GM18870 (cell line): ENCODE measurements at regions not wholly inside any gene's neighbourhood (a gene's known extent, or its start where the extent isn't known, plus 50 kb on each side); places are given as distances from the start of the nearest gene placed in this dataset.

ENCODE experiments used
- ATAC-seq: cut with Tn5 transposase; IDR thresholded peaks from one replicate; pipeline ENCODE4 v1.9.1; 2021; ENCODE audit warnings: moderate library complexity; ENCODE audit not compliant: unreplicated experiment

DNA sequence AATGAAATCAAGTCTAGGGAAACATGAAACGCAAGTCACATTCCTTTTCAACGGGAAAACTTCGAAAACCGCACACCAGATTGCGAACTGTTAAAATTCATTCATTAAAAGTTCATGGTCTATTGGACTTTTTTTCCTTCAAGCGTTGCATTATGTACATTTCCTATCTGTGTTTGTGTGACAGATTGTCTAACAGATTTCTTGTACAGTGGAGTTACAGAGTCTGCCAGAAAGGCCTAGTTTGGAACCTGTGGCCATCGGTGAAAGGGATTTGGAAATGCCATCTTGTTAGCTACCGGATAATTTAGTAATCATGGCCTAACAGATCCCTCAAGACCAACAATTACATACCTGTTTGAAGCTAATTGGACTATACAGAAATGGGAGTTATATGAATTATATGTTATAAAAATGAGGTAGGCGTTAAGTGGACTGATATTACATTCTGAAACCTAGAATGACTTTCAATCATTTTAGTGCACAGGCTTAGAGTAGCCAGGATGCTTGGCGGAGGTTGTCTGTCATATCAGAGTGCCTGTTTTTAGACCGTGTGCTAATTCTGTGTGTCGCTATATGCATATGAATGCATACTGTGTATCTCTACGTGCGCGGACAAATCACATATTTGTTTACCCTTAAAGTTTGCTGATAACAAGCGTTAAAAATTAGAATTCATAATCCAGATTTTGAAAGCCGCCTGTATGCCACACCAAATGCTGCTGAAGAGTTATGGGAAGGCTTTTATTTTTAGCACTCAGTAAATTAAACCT lies 885.4 kb upstream of the RBFOX1 start:
- ATAC-seq: no peak

DNA sequence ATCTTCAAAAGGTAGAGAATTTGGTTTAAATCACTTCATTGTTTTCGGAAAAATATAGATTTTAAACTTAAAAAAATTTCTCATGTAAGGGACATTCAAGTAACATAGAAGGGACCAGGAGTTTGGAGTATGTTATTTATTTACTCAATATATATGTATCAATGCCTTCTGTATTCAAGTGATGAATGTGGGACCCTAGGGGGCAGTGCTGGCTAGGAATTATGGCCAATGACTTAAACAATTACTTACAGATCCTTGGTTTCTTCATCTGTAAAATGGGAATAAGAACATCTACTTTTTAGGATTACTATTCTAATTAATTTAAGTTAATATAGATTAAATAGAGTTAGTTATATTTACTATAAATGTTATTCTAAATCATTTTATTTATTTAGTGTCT lies 886.3 kb upstream of the RBFOX1 start:
- no peak for ATAC-seq

DNA sequence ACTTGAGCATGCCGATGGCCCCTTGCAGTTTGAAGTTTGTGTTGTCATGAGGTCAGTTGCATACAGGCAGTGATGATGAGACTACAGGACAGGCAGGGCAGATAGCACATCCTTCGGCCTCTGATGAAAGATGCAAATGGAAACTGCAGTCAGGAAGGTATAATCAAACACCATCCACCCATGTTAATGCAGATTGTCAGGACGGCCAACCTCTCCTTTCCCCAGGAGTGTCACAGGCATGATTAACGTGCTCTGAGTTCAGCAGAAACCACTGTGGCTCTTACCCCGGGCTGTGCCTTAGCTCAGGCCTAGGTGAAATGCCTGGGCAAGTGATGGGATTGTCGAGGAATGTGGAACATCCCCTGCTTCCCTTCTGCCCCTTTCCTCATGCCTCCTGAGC lies 893.5 kb upstream of the RBFOX1 start:
- ATAC-seq: no peak

DNA sequence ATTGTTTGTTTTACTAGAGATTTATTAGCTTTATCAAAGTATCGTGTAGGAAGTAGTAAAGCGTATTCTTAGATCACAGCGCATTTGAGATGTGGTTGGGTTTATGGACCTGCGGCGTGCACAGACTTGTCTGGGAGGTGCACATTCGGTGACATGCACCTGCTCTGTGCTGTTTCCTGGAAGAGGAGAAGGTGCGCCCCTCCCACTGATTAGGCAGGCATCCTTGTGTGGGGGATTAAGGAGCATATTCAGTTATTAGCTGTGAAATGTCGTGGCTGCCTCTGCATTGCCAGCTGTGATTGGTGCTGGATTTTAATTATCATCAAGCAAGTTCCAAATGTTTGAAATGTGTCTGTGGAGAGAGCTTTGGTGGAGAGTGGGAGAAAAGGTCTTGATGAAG lies 903.8 kb upstream of the RBFOX1 start:
- no peak for ATAC-seq

DNA sequence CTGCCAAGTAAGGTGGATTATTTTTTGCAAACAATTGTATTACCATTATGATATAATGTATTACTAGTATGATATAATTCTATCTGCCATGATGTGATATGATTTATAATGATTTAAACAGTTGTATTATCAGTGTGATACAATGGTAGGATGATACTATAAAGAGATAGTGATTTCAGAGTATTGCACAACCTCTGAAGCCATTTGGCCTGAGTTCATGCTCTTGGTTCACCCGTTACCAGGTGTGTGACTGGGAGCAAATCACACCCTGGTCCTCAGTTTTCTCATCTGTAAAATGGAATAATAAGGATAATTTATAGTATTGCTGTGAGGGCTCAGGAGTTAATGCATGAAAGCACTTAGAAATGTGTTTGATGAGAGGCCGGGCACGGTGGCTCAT lies 905.0 kb upstream of the RBFOX1 start:
- ATAC-seq: no peak

DNA sequence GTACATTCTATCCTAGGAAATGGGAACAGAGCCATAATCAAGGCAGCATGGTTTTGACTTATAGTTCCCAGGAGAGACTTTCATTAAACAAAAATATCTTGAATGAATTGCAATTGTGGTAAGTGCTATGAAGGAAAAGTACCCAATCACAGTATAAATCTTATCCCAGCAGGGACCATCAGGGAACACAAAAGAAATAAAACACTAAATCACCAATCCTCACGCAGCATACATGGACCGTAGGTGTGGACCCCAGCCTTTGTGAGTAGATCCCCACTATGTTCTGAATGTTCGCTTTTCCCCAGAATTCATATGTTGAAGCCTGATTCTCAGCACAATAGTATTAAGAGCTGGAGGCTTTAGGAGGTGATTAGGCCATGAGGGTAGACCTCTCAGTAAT lies 925.0 kb upstream of the RBFOX1 start:
- no peak for ATAC-seq

DNA sequence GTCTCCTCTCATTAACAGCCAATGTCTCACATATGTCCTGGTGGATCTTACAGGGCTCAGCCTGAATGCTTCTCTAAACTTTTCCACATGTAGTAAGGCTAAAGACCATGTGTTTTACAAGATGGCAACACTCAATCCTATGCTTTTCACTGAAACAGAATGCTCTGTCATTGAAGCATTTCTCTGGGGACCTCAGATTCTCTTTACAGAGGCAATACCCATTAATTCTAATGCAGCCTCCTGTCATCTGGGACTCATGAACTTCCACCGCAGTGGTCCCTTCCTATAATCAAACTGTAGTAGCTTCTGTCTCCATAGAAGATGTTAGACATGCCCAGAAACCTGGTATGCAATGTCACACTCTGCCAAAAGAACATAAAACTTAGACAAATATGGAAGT lies 926.6 kb upstream of the RBFOX1 start:
- ATAC-seq: no peak

DNA sequence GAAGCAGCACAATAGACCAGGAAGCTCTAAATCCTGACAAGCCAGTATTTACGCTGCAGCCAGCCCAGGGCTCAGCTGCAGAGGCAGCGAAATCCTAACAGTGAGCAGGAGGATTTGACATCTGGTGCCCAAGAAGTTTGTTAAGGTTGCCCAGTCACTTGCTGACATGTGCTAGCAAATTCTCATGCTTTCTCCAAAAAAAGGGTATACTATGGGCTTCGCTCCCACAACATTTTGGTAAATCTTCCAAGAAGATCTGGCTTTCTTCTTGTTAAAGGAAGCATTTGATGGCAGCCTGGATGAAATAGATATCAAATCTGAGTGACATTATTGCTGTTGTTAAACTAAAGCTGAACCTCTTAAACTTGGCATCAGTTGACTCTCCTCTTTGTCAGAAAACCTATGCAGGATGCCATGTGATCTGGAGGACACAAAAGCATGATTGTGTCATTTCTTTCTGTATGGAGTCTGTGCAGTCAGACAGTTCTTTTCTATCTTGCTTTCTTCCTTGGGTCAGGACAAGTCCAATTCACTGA lies 949.7 kb upstream of the RBFOX1 start:
- ATAC-seq: no peak

DNA sequence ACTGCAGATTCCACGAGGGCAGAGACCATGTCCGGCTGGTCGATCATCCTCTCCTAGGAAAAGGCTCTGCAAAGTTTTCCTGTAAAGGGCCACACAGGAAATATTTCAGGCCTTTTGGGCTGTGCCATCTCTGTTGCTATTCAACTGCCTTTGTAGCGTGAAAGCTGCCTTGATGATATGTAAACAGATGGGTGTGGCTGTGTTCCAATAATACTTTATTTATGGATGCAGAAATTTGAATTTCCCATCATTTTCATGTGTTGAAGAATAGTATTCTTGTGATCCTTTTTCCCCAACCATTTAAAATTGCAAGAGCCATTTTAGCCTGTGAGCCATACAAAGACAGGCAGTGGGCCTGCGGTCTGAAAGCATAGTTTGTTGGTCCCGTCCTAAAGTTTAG lies 950.7 kb upstream of the RBFOX1 start:
- no peak for ATAC-seq

DNA sequence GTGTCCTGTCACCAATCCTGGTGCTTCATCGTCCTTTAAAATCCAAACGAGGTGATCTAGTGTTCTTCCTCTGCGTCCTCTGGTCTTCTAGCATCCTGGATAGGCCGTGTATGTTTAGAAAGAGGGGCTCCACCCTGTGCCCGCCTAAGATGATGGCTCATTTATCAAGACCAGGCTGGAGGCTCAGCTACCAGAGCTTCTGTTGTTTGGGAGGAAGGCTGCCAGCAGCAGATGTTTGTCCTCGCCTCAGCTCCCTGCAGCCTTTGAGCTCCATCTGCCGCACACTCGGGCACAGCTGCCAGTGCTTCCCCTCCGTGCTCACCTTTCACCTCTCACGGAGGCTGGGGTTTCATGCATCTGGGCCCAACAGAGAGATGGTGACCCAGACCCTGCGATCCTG lies 954.7 kb upstream of the RBFOX1 start:
- no peak for ATAC-seq

DNA sequence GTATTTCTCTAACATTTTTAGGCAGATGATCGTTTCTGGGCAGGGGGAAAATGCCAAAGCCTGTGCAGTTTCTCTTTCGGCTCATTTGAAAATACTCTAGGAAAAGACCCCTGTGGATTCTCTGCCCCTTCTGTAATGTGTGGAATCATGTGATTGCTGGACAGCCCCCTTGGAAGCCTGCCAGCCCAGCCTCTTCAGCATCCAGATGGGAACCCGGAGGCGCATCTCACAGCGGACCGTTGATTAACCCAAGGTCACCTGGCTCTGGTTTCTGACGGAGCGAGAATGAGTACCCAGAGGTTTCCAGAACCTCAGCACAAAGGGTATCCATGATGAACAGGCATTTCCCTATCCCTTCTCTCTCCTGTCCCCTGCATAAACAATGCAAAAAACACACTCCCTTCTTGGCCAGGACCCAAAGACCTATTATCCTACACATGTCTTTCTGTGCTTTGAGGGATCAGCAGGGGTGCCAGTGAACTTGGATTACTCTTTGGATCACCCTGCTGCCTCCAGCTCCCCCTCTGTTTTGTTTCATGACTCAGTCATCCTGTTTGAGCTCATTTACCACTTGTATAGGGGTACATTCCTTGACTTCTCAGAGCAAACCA lies 957.1 kb upstream of the RBFOX1 start:
- no peak for ATAC-seq

DNA sequence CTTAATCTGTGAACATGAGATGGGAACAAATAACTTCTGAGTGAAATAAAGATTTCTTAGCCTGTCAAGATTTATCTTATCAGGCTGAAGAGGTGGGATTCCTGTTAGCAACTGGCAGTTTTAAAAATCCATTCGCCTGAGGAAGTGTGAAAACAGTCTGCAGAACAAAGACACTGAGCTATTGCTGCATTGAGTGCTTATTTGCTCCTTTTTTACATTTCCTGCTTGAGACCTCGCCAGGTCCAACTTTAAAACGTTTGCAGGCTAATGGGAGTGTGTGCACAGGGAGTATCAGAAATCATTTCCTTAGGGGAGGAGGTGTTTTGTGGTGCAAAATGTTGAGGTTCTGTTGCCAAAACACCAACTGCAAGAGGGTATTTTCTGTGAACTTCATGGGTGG lies 957.8 kb upstream of the RBFOX1 start:
- ATAC-seq: no peak

DNA sequence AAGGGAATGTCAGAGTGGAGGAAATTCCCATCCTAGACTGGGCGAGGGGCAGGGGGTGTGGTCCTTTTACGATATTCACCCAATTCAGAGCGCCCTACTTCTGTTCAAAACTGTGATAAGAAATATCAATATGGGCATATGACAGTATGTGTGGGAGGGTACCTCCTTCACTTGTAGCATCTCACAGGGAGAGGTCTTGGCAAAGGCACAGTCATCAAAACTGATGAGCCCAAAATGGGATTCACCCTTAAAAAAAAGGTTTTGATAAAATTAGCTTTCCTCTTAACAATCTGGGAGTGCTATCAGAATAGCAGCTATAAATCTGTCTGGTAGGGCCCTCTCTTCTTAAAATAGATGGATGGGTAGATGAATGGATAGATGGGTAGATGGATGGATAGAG lies 967.8 kb upstream of the RBFOX1 start:
- no peak for ATAC-seq

DNA sequence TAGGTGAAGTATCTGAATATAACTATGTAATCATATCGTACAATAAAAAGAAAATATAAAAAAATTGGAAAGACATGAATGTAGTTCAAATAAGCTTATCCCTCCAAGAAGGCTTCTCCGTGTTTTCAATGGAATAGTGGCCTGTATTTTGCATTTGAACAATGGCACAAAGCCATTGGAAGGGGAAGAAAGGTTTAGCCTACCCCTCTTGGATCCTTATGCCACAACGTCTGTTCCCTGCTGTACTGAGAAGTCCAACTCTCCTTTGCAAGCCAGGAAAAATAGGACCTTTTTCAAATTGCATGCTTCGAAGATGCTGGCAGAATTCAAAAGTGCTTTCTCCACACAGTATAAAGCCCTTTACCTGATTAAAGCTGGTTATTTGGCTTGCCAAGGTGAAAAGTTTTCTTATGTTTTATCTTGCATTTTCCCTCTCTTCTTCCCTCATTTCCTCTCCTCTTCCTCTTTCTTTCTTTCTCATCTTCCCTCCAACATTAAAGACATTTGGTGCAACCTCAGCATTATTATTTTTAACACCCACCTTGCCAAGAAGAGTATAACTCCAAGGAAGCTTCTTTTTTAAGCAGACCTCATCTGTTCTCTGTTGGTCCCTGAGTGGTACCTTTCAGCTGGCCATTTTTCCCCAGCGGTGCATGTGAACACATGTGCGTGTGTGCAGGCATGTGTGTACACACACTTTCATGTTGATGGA lies 968.6 kb upstream of the RBFOX1 start:
- ATAC-seq: no peak

DNA sequence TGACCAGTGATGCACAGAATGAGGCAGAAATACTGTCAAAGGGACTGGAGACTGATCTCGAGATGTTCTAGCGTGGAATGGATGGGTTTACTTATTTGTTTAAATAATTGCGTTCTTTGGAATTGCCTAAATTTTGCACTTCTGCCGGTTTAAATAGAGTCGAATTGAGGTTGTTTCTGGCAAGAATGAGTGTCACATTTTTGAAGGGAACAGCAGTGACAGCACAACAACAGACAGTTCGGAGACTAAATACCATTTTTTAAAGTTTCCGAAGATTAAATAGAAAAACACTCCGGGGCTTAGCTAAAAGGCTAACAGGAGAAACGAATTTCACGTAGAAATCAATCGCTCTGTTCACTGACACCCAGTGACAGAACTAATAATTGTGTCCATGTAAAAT lies 969.2 kb upstream of the RBFOX1 start:
- ATAC-seq: no peak

DNA sequence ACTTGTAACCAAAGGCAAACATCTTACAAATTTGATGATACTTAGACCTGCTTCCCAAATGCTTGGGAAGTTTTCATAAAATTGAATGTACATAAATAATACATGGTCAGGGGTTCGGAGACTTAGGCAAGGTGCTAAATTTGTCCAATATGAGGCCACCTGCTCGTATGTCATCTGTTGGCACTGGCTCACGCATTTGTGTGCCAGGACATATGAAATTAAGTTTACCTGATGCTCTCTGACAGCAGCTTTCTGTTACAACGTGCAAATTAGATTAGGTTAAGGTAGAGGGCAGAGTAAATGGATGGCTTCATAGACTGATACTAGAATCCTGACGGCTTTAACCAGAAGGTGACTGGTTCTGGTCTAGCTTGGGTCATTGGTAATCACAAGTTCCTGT lies 970.3 kb upstream of the RBFOX1 start:
- ATAC-seq: no peak

DNA sequence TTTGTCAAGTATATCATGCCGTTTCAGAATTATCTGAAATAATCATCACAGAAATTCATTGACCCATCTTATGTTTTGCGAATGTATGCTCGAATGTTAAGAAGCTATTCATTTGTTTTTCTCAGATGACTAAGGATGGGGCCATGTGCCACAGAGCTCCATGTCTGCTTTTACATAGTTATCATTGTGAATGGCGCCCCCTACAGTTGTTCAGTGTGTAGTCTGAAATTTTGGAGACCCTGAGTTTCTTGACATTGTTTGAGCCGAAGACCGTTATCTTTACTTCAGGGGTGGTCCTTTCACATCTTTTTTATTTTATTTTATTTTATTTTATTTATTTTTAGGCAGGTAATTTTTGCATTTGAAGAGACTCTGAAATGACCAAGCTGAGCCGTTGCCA lies 972.0 kb upstream of the RBFOX1 start:
- no peak for ATAC-seq

DNA sequence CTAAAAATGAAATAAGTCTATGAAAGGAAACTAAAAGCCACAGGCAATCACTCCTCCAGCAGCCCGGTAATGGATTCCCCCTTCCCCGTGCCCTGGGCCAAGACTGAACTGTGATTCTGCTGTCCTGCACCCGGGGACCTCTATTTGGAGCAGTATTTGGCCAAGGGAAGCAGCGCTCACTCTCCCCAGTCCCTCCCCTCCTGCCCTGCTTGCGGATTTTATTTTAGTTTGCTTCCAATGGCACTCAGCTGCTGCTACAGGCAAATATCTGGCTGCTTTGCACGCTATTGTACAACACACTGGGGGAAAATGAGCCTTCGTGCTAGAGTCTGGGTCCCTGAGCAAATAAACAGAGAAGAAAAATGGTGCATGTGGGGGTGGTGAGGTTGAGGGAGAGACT lies 975.7 kb upstream of the RBFOX1 start:
- ATAC-seq: no peak

DNA sequence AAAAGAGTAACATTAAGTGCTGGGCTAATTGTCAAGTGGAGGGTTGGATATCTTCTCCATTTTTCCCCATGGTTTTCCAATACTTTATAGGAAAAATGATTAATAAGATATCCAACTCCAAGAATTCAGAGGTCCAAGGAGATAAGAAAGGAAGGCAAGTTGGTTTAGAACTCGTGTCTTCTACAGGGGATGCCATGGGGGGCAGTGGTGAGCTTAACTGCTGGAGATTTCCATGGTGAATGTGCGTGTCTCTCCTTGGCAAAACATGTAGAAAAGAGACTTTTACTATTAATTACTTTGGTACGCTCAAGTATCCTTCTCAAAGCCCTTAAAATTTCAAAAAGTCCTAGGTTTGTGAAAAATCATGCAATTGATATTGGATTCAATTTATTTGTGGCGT lies 982.9 kb upstream of the RBFOX1 start:
- no peak for ATAC-seq

DNA sequence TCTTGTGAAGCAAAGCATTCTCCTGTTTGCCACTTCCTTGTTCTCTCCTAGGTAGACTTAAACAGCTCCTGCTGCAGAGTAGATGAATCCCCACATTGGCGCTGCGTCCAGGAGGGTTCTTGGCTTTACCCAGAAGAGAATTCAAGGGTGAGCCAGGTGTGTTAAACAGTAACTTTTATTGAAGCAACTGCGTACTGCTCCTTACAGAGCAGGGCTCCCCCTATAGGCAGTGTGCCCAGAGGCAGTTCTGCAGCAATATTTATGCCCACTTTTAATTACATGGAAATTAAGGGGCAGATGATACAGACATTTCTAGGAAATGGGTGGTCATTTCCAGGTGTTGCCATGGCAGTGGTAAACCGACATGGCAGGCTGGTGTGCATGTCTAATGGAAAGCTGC lies 987.6 kb upstream of the RBFOX1 start:
- ATAC-seq: no peak

DNA sequence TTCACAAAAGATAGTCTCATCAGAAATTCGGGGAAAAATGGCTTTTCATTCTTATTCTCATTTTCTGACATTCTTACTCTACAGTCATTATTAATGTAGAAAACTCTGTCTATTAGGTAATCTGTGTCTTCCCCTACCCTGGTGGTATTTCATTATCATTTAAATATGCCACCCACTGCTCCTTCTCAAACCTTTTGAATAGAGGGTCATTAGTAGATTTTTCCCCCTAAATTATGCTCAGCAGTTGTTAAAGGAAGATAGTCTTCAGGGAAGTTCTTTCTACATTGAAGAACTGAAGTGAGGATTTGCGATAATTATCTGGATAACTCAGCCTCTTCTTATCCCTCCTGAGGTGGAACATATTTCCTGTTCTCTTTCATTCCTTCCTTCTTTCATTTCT lies 989.5 kb upstream of the RBFOX1 start:
- no peak for ATAC-seq

DNA sequence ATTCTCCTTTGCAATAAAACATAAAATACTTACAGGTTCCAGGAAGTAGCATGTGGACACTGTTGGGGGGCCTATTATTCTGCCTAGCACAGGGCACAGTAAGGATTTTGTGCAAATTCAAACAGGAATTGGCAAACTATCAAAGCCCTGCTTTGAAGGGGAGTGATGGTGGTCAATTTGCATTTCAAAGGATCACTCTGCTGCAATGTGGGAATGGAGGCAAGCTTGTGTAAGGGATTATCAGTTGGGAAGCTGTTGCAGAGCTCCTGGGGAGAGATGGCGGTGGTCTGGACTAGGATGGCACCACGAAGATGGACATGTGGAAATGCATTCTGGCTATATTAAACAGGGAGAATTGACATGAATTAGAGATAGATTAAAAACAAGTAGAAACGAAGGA lies 990.7 kb upstream of the RBFOX1 start:
- no peak for ATAC-seq
